GM21381 (cell line): ENCODE measurements at regions not wholly inside any gene's neighbourhood (a gene's known extent, or its start where the extent isn't known, plus 50 kb on each side); places are given as distances from the start of the nearest gene placed in this dataset.
"Not testable (repeated sequence)": the region's sequence is repeated elsewhere in the genome, so short reads cannot be mapped to it uniquely, and the experiment has no call there.

ENCODE experiments used
- ATAC-seq: cut with Tn5 transposase; IDR thresholded peaks from one replicate; pipeline ENCODE4 v1.9.1; 2021; ENCODE audit warnings: mild to moderate bottlenecking, moderate library complexity; ENCODE audit not compliant: unreplicated experiment

DNA sequence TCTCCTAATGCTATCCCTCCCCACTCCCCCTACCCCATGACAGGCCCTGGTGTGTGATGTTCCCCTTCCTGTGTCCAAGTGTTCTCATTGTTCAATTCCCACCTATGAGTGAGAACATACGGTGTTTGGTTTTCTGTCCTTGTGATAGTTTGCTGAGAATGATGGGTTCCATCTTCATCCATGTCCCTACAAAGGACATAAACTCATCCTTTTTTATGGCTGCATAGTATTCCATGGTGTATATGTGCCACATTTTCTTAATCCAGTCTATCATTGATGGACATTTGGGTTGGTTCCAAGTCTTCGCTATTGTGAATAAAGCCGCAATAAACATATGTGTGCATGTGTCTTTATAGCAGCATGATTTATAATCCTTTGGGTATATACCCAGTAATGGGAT is 227.5 kb upstream of the PRDM1 start:
- not testable (repeated sequence) for ATAC-seq

DNA sequence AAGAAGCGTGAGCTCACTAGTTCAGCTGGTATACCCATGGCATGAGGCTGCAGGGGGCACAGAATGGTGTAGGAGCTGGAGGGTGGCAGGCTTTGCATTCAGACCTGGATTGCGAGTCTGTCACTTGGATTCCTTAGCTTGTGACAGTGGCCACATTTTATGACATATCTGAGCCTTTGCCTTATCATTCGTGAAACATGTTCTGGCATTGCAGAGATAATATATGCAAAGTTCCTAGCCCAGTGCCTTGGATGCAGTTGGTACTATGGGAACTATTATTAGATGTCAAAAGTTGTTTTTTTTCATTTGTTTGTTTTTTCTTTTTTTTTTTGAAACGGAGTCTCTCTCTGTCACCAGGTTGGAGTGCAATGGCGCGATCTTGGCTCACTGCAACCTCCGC is 230.7 kb upstream of the PRDM1 start:
- no peak for ATAC-seq

- not testable (repeated sequence) for ATAC-seq
Measured at GRCh38 chr6:105853979-105854378, 232.2 kb upstream of the PRDM1 start.

DNA sequence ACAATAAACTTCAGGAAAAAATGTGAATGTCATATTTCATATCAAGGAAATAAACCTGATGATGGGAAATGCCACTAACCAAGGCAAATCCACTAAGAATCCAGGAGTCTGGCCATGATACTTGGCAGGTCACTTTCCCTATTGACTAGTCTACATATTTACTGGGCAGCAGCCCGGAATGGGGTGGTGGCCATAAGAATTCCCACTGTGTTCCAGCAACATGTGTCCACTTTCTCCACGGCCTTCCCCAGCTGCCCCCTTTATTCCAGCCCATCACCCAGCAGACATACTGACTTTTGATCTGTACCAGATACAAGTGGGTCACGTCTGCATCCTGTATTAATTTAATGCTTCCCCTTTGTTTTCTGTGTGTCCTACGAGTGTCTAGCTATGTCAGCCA is 234.5 kb upstream of the PRDM1 start:
- ATAC-seq, result no peak

GRCh38 chr6:105851113-105851580 is 235.0 kb upstream of the PRDM1 start:
- ATAC-seq, result no peak

DNA sequence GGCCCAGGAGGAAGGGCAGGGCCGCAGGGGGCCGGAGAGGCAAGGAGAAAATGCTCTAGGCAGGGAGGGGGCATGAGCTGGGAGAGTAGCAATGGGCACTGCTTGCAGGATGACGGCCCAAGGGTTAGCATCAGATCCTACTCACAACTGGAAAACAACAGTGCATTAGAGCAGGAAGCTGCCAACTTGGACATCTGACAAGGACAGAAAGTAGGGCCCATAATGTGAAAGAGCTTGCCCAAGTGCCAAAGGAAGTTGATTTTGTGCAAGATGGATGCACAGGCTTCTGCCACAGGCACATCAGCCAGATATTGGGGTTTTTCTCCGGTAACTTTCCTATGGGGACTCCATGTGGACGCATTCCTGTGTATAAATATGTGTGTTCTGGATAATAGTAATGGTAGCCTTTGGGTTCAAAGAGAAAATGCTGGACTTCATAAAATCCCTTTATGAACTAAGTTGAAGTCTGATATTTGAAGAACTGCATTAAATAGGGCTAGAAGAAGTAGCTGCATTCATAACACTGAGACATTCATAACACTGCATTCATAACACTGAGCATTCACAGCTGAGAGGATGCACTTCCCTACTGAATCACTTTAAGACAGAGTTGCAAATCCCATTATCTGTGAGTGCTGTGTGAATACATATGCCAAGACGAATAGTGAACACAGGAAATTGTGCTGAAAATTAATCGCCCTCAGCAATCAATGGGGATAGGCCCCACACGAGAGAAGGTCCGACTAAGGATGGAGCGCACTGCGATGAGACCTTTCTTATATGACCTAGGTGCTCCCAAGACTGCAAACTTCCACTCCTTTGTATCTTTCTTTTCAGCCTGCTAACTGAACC is 235.6 kb upstream of the PRDM1 start:
- ATAC-seq, result no peak

DNA sequence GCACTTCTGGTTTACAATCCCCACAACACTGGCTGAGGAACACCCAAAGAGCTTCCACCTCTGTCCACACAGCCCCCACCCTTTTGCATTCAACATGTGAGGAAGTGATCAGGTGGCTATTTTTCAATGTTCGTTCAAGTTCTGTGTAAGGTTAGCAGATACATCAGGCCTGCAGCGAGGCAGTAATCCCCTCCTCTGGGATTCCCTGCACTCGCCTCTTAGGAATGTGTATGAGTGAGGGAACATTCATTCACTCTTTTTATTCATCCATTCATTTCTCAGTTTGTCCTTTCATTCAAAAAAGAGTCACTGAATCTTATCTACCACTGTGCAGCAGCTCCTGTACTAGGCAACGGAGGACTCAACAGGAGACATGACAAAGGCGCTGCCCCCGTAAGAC is 236.4 kb upstream of the PRDM1 start:
- no peak for ATAC-seq

- no peak for ATAC-seq
Measured at GRCh38 chr6:105847433-105847832, 238.7 kb upstream of the PRDM1 start.

- ATAC-seq, result no peak
Measured at GRCh38 chr6:105844275-105844883, 241.8 kb upstream of the PRDM1 start.

- no peak for ATAC-seq
Measured at GRCh38 chr6:105839266-105839665, 246.9 kb upstream of the PRDM1 start.

DNA sequence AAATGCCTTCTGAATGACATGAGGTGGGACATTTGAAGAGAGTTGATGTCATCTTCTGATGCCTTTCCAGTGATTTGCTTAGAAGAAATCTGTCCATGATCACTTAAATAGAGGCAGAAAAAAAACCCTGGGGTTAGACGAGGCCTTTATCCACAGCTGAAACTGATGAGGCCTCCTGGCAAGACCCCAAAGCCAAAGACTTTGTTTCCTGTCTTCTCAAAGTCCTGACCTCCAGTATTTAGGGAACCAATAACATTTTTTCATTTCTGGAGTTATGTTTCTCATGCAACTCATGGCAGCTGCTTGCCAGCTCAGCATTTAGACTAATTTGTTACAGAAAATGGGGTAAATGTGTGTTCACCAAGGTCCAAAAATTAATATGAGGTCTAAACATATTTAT is 248.0 kb upstream of the PRDM1 start:
- no peak for ATAC-seq

DNA sequence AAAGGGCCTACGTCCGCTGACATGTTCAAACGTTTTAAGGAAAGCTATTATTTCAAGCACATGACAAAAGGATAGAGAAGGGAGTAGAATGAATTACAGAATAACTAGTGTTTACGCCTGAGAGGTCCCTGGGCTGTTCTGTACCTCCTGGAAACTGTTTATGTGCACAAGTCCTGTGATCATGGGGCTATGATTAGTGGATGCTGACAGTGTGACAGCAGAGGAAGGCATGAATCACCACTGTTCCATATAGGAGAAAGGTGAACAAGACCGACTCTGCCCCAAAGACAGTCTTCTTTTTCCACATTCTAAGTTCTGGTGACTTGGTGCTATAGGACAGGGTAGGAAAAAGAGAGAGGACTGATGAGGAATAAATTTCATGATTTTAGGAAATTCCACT is 249.2 kb upstream of the PRDM1 start:
- no peak for ATAC-seq

GRCh38 chr6:105836379-105836778 is 249.8 kb upstream of the PRDM1 start:
- ATAC-seq, result no peak

- no peak for ATAC-seq
Measured at GRCh38 chr6:105835373-105835772, 250.8 kb upstream of the PRDM1 start.

- no peak for ATAC-seq
Measured at GRCh38 chr6:105833959-105834947, 251.9 kb upstream of the PRDM1 start.

DNA sequence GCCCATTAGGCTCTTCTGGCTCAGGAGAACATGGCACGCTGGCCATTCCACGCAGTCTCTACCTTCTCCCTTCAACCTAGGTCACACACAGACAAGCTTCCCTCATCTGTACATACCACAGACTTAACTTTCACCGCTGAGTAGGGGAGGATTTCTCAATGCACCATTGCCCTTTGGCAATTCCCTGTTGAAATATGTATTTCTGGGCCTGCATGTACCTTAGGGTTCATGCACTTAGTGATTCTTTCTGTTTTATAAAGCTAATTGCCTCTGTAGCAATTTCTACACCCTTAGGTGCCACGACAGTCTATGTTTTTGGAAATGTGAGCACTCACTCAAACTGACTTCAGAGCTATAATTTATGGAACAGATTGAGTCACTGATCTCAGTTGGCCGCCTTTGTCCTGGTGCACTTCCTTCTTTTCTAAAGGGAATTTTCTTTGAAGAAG is 253.8 kb upstream of the PRDM1 start:
- ATAC-seq, result no peak

GRCh38 chr6:105831311-105832097 is 254.6 kb upstream of the PRDM1 start:
- ATAC-seq, result no peak

- no peak for ATAC-seq
Measured at GRCh38 chr6:105825210-105825609, 260.9 kb upstream of the PRDM1 start.

DNA sequence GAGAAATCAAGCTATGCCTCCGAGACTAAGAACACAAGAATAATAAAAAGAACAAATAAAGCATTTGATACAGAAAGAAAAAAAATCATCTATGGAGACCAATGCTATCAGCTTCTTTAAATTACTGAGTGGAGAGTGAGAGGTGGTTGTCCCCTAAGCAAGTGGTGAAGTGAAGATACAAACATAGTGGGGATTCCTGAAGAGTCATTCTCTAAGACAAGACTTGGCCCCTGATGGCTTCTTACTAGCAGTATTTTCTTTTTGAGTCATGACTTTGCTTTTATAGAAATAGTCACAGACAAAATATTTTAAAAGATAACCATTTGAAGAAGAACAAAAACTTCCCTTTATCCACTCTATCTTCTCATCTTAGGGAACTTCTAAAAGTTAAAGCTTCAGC is 261.4 kb upstream of the PRDM1 start:
- no peak for ATAC-seq

DNA sequence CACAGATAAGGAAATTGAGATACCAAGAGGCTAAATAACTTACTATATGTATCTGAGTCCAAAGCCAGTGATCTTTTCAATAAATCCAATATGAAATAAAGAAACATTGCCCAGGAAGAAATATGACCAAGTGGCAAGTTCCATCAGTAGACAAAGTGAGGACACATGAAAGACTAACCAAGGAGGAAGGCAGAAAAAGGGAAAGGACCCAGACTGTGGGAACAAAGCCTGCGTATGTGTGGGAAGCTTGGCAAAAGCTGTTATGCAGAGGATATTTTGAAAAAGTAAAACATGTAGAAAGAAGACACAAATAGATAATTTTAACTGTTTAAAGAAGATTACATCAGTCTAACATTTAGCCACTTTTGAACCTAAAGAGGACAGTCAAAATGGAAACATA is 264.4 kb upstream of the PRDM1 start:
- no peak for ATAC-seq
